H1 (cell line): ENCODE measurements at regions not wholly inside any gene's neighbourhood (a gene's known extent, or its start where the extent isn't known, plus 50 kb on each side); places are given as distances from the start of the nearest gene placed in this dataset.

Experiments
- CHD1 ChIP-seq: IDR thresholded peaks from 2 replicates; pipeline ENCODE4 v1.6.1; 2012; ENCODE audit warnings: low read depth, low read length, improper control_type of control experiment
- EP300 ChIP-seq, 2 experiments: IDR thresholded peaks; 1 replicate in 1 of 2; 2 replicates in 1 of 2; pipeline ENCODE4 v1.6.1; 2011 to 2012; ENCODE audit warnings: low read depth in 2 of 2, low read length in 2 of 2, mild to moderate bottlenecking in 2 of 2, borderline replicate concordance in 1 of 2, inconsistent platforms in 1 of 2, moderate library complexity in 1 of 2
- GTF2F1 ChIP-seq: IDR thresholded peaks from 2 replicates; pipeline ENCODE4 v1.6.1; 2012; ENCODE audit warnings: low read depth, low read length, improper control_type of control experiment, borderline replicate concordance
- MAFK ChIP-seq: IDR thresholded peaks from 2 replicates; pipeline ENCODE4 v1.6.1; 2012; ENCODE audit warnings: low read depth, mild to moderate bottlenecking, improper control_type of control experiment, low read length
- POLR2A ChIP-seq, 2 experiments: IDR thresholded peaks; 1 replicate in 1 of 2; 2 replicates in 1 of 2; pipeline ENCODE4 v1.6.1; 2011; ENCODE audit warnings: low read depth in 2 of 2, low read length in 2 of 2, mild to moderate bottlenecking in 2 of 2; ENCODE audit errors: control extremely low read depth in 1 of 2
- POLR2AphosphoS5 ChIP-seq: IDR thresholded peaks from 2 replicates; pipeline ENCODE4 v1.6.1; 2011; ENCODE audit warnings: low read depth, low read length
- RBBP5 ChIP-seq: IDR thresholded peaks from 2 replicates; pipeline ENCODE4 v1.7.1; 2012; ENCODE audit warnings: low read depth, mild to moderate bottlenecking, inconsistent platforms, low read length, moderate library complexity, borderline replicate concordance
- RFX5 ChIP-seq: IDR thresholded peaks from 2 replicates; pipeline ENCODE4 v1.6.1; 2011; ENCODE audit warnings: low read depth, low read length, improper control_type of control experiment, borderline replicate concordance
- SP1 ChIP-seq: IDR thresholded peaks from 2 replicates; pipeline ENCODE4 v1.6.1; 2011; ENCODE audit warnings: low read depth, low read length
- TF ChIP-seq, protein P1 (sequence below), 3 experiments: IDR thresholded peaks; 1 replicate in 2 of 3; 2 replicates in 1 of 3; pipeline versions ENCODE4 v1.5.1 to v1.6.1; 2011; ENCODE audit warnings: low read length in 3 of 3, mild to moderate bottlenecking in 3 of 3, inconsistent platforms in 2 of 3, low read depth in 1 of 3, moderate library complexity in 1 of 3; ENCODE audit not compliant: insufficient read depth in 1 of 3; ENCODE audit errors: control extremely low read depth in 1 of 3

DNA sequence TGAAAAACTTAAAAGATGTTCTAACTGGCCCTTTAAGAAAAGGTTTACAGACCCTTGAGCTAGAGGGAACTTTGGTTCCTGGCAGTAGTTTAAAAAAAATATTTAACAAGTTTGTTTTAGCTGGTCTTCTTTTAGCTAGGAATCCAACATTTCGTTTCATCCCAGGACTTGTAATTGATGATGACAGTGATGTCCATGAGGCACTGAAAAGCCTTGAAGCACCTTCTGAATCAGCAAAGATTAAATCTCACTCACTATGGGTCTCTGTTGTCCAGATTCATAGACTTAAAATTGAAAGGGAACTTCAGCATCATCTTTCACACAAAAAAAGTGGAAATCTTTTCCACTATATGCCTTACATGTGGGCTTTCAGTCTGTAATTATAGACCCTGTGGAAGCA is 102.9 kb upstream of the ETAA1 start:
- TF ChIP-seq RFX5 (no peak), GTF2F1 (no peak), RBBP5 (no peak), MAFK (no peak), SP1 (no peak), POLR2AphosphoS5 (no peak), POLR2A (IDR thresholded peaks at IDR 0.05; ENCODE audit: control extremely low read depth in 1 of 2, low read depth in 2 of 2, low read length in 2 of 2) (no peak), EP300 (IDR thresholded peaks at IDR 0.05; ENCODE audit: borderline replicate concordance in 1 of 2, low read depth in 2 of 2, low read length in 2 of 2) (no peak), CHD1 (no peak)
- TF ChIP-seq, protein P1, sequence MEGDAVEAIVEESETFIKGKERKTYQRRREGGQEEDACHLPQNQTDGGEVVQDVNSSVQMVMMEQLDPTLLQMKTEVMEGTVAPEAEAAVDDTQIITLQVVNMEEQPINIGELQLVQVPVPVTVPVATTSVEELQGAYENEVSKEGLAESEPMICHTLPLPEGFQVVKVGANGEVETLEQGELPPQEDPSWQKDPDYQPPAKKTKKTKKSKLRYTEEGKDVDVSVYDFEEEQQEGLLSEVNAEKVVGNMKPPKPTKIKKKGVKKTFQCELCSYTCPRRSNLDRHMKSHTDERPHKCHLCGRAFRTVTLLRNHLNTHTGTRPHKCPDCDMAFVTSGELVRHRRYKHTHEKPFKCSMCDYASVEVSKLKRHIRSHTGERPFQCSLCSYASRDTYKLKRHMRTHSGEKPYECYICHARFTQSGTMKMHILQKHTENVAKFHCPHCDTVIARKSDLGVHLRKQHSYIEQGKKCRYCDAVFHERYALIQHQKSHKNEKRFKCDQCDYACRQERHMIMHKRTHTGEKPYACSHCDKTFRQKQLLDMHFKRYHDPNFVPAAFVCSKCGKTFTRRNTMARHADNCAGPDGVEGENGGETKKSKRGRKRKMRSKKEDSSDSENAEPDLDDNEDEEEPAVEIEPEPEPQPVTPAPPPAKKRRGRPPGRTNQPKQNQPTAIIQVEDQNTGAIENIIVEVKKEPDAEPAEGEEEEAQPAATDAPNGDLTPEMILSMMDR (IDR thresholded peaks at IDR 0.05; ENCODE audit: control extremely low read depth in 1 of 3, insufficient read depth in 1 of 3, low read depth in 1 of 3, low read length in 3 of 3), result no peak
